H1 (cell line): ENCODE measurements at regions not wholly inside any gene's neighbourhood (a gene's known extent, or its start where the extent isn't known, plus 50 kb on each side); places are given as distances from the start of the nearest gene placed in this dataset.
A peak's percentile ranks its signal among the peaks of the same experiment; 100 is the strongest.

Experiments used
- CTCF ChIA-PET: fragments of 300-600 bp; sonication (Branson Sonifier 250); formaldehyde crosslinking; loops from one replicate; lab custom pipeline; 2021; ENCODE audit not compliant: partially characterized antibody; lab: Charles Lee
- POLR2A ChIA-PET: fragments of 300-600 bp; sonication (Branson Sonifier 250); formaldehyde crosslinking; loops from one replicate; lab custom pipeline; 2021; ENCODE audit warnings: inconsistent platforms; ENCODE audit not compliant: partially characterized antibody; lab: Charles Lee
- DNase-seq, 2 experiments: peaks; one replicate each; pipeline versions ENCODE4 v3.0.0 to v3.0.0-alpha.2; 2010 to 2022; ENCODE audit warnings: low spot score in 2 of 2, low read depth in 1 of 2, mixed read lengths in 1 of 2
- FAIRE-seq: peaks from 2 replicates; lab custom pipeline; 2011; peaks lifted over from hg19 to GRCh38; lab: Jason Lieb, UNC
- H2AFZ ChIP-seq: 2 replicates; pipeline ENCODE4 v1.8.1; 2012; ENCODE audit warnings: low read length, inconsistent platforms
- H2AK5ac ChIP-seq: 2 replicates; pipeline ENCODE4 v1.6.1; 2013; ENCODE audit warnings: low read depth, low read length
- H2BK120ac ChIP-seq: replicated peaks from 2 replicates; pipeline ENCODE3; 2013; ENCODE audit warnings: low read depth, low read length, inconsistent platforms
- H2BK12ac ChIP-seq: 2 replicates; pipeline ENCODE4 v1.6.1; 2013; ENCODE audit warnings: low read depth, low read length
- H2BK15ac ChIP-seq: 2 replicates; pipeline ENCODE4 v1.6.1; 2013; ENCODE audit warnings: low read length
- H2BK20ac ChIP-seq: 2 replicates; pipeline ENCODE4 v1.6.1; 2013; ENCODE audit warnings: low read length
- H2BK5ac ChIP-seq: 2 replicates; pipeline ENCODE4 v1.6.1; 2013; ENCODE audit warnings: low read depth, low read length
- H3K14ac ChIP-seq: 2 replicates; pipeline ENCODE4 v1.6.1; 2013; ENCODE audit warnings: inconsistent platforms; ENCODE audit not compliant: insufficient read length
- H3K18ac ChIP-seq: 2 replicates; pipeline ENCODE4 v1.6.1; 2013; ENCODE audit warnings: low read length; ENCODE audit errors: extremely low read depth
- H3K23ac ChIP-seq: 2 replicates; pipeline ENCODE4 v1.6.1; 2013; ENCODE audit warnings: inconsistent platforms; ENCODE audit not compliant: insufficient read length
- H3K23me2 ChIP-seq: 2 replicates; pipeline ENCODE4 v1.6.1; 2013; ENCODE audit warnings: low read depth, low read length
- H3K27ac ChIP-seq: 2 replicates; pipeline ENCODE4 v1.6.1; 2011; ENCODE audit warnings: low read depth, low read length, inconsistent platforms
- H3K27me3 ChIP-seq, 4 experiments: replicated peaks in 1 of 4; 1 replicate in 1 of 4; 2 replicates in 3 of 4; pipeline versions ENCODE4 v1.6.1 to v1.8.1; 2011 to 2013; ENCODE audit warnings: low read length in 3 of 4, mild to moderate bottlenecking in 3 of 4, inconsistent platforms in 2 of 4, mixed read lengths in 2 of 4, moderate library complexity in 1 of 4; ENCODE audit not compliant: control insufficient read depth in 3 of 4, insufficient read depth in 3 of 4; ENCODE audit errors: extremely low read depth in 1 of 4
- H3K36me3 ChIP-seq, 4 experiments: 2 replicates each; pipeline versions ENCODE4 v1.6.1 to v1.8.1; 2011 to 2013; ENCODE audit warnings: mild to moderate bottlenecking in 4 of 4, low read length in 3 of 4, moderate library complexity in 2 of 4, control low read depth in 1 of 4, inconsistent platforms in 1 of 4; ENCODE audit not compliant: insufficient read depth in 4 of 4, control insufficient read depth in 2 of 4
- H3K4ac ChIP-seq: replicated peaks from 2 replicates; pipeline ENCODE3; 2013; ENCODE audit warnings: low read length, low read depth, mixed read lengths, inconsistent platforms; ENCODE audit not compliant: insufficient read length
- H3K4me1 ChIP-seq, 4 experiments: replicated peaks in 1 of 4; 1 replicate in 1 of 4; 2 replicates in 3 of 4; pipeline versions ENCODE4 v1.6.1 to v1.8.1; 2011 to 2013; ENCODE audit warnings: low read length in 3 of 4, inconsistent platforms in 2 of 4, mixed read lengths in 1 of 4; ENCODE audit not compliant: insufficient read depth in 4 of 4, control insufficient read depth in 3 of 4
- H3K4me2 ChIP-seq, 2 experiments: 2 replicates each; pipeline versions ENCODE4 v1.6.1 to v1.8.1; 2011 to 2013; ENCODE audit warnings: low read depth in 2 of 2, low read length in 2 of 2, control low read depth in 1 of 2, inconsistent platforms in 1 of 2, mild to moderate bottlenecking in 1 of 2; ENCODE audit not compliant: insufficient read depth in 1 of 2
- H3K4me3 ChIP-seq, 4 experiments: fragments of 200-600, 300-600 bp in 1 of 4; sonication (generic), shearing (Covaris generic), sonication (Bioruptor Twin) in 1 of 4; 2 replicates each; pipeline versions ENCODE4 v1.5.1 to v1.8.1; 2011 to 2016; ENCODE audit warnings: low read length in 4 of 4, low read depth in 3 of 4, control low read depth in 2 of 4, inconsistent platforms in 2 of 4, mild to moderate bottlenecking in 2 of 4, mixed read lengths in 1 of 4, moderate library complexity in 1 of 4; ENCODE audit not compliant: insufficient read depth in 2 of 4; ENCODE audit errors: extremely low read depth in 1 of 4
- H3K56ac ChIP-seq: replicated peaks from 2 replicates; pipeline ENCODE3; 2013; ENCODE audit warnings: low read depth, mild to moderate bottlenecking, mixed read lengths, low read length, inconsistent platforms; ENCODE audit not compliant: insufficient read length
- H3K79me1 ChIP-seq: 2 replicates; pipeline ENCODE4 v1.6.1; 2013; ENCODE audit warnings: low read depth, low read length, control low read depth
- H3K79me2 ChIP-seq, 2 experiments: 2 replicates each; pipeline versions ENCODE4 v1.6.1 to v1.8.1; 2012 to 2013; ENCODE audit warnings: low read length in 2 of 2, mild to moderate bottlenecking in 2 of 2, inconsistent platforms in 1 of 2; ENCODE audit not compliant: insufficient read depth in 2 of 2, control insufficient read depth in 1 of 2
- H3K9ac ChIP-seq, 4 experiments: replicated peaks in 1 of 4; 1 replicate in 1 of 4; 2 replicates in 3 of 4; pipeline versions ENCODE4 v1.6.1 to v1.8.1; 2011 to 2013; ENCODE audit warnings: low read depth in 3 of 4, low read length in 3 of 4, control low read depth in 2 of 4, mild to moderate bottlenecking in 2 of 4, moderate library complexity in 2 of 4, inconsistent platforms in 1 of 4; ENCODE audit errors: extremely low read depth in 1 of 4
- H3K9me3 ChIP-seq, 2 experiments: 2 replicates each; pipeline versions ENCODE4 v1.6.1 to v1.8.1; 2012 to 2013; ENCODE audit warnings: mild to moderate bottlenecking in 2 of 2, moderate library complexity in 2 of 2, control low read depth in 1 of 2, inconsistent platforms in 1 of 2, low read depth in 1 of 2, low read length in 1 of 2, mixed read lengths in 1 of 2; ENCODE audit not compliant: insufficient read depth in 2 of 2
- H4K20me1 ChIP-seq, 2 experiments: replicated peaks in 1 of 2; 2 replicates each; pipeline versions ENCODE3 to v1.8.1; 2011 to 2013; ENCODE audit warnings: inconsistent platforms in 2 of 2, low read length in 2 of 2, mild to moderate bottlenecking in 1 of 2; ENCODE audit not compliant: insufficient read depth in 2 of 2, control insufficient read depth in 1 of 2
- H4K5ac ChIP-seq: 2 replicates; pipeline ENCODE4 v1.6.1; 2013; ENCODE audit warnings: low read length, low read depth, mixed read lengths, inconsistent platforms; ENCODE audit not compliant: insufficient read length
- H4K8ac ChIP-seq: 2 replicates; pipeline ENCODE4 v1.8.0; 2013; ENCODE audit warnings: mild to moderate bottlenecking, moderate library complexity, low read length, inconsistent platforms; ENCODE audit not compliant: insufficient read depth; ENCODE audit errors: extremely low read depth
- H4K91ac ChIP-seq: replicated peaks from 2 replicates; pipeline ENCODE3; 2013; ENCODE audit warnings: low read length, mixed read lengths, inconsistent platforms; ENCODE audit not compliant: insufficient read length
- BRCA1 ChIP-seq: IDR thresholded peaks from 2 replicates; pipeline ENCODE4 v1.6.1; 2012; ENCODE audit warnings: low read depth, low read length, improper control_type of control experiment
- CBX5 ChIP-seq: fragments of 300-800, 300-1000 bp; sonication (generic); IDR thresholded peaks from 2 replicates; pipeline ENCODE4 v1.7.1; 2016; ENCODE audit warnings: antibody characterized with exemption, low read length, low read depth
- EP300 ChIP-seq, 2 experiments: IDR thresholded peaks; 1 replicate in 1 of 2; 2 replicates in 1 of 2; pipeline ENCODE4 v1.6.1; 2011 to 2012; ENCODE audit warnings: low read depth in 2 of 2, low read length in 2 of 2, mild to moderate bottlenecking in 2 of 2, borderline replicate concordance in 1 of 2, inconsistent platforms in 1 of 2, moderate library complexity in 1 of 2
- HDAC2 ChIP-seq, 2 experiments: fragments of 300-600 bp in 1 of 2; sonication (generic) in 1 of 2; IDR thresholded peaks; 2 replicates each; pipeline ENCODE4 v1.6.1; 2011 to 2012; ENCODE audit warnings: low read depth in 2 of 2, low read length in 2 of 2, mild to moderate bottlenecking in 2 of 2, moderate library complexity in 2 of 2, borderline replicate concordance in 1 of 2, inconsistent platforms in 1 of 2
- KDM1A ChIP-seq: fragments of 200-600, 300-600 bp; sonication (generic); IDR thresholded peaks from 2 replicates; pipeline ENCODE4 v1.7.1; 2016; ENCODE audit warnings: mild to moderate bottlenecking, low read length, borderline replicate concordance
- KDM5A ChIP-seq: fragments of 200-600 bp; IDR thresholded peaks from 2 replicates; pipeline ENCODE4 v1.7.1; 2012; ENCODE audit warnings: mild to moderate bottlenecking, low read length, inconsistent platforms, mixed read lengths
- NANOG ChIP-seq: IDR thresholded peaks from 2 replicates; pipeline ENCODE4 v1.6.1; 2011; ENCODE audit warnings: low read length, low read depth, mild to moderate bottlenecking, inconsistent platforms; ENCODE audit not compliant: insufficient read depth, poor library complexity, severe bottlenecking
- PHF8 ChIP-seq: fragments of 200-600 bp; sonication (generic); conservative IDR thresholded peaks from 2 replicates; pipeline ENCODE4 v1.7.1; 2012; ENCODE audit warnings: low read depth, mild to moderate bottlenecking, inconsistent platforms, low read length, moderate library complexity
- RAD21 ChIP-seq, 2 experiments: IDR thresholded peaks in 1 of 2; conservative IDR thresholded peaks in 1 of 2; 2 replicates each; pipeline ENCODE4 v1.6.1; 2011; ENCODE audit warnings: low read depth in 2 of 2, low read length in 2 of 2, improper control_type of control experiment in 1 of 2, inconsistent platforms in 1 of 2, mild to moderate bottlenecking in 1 of 2, moderate library complexity in 1 of 2
- RFX5 ChIP-seq: IDR thresholded peaks from 2 replicates; pipeline ENCODE4 v1.6.1; 2011; ENCODE audit warnings: low read depth, low read length, improper control_type of control experiment, borderline replicate concordance
- SIN3A ChIP-seq, 2 experiments: IDR thresholded peaks in 1 of 2; conservative IDR thresholded peaks in 1 of 2; 2 replicates each; pipeline ENCODE4 v1.6.1; 2011 to 2012; ENCODE audit warnings: low read length in 2 of 2, improper control_type of control experiment in 1 of 2, low read depth in 1 of 2, mild to moderate bottlenecking in 1 of 2
- YY1 ChIP-seq: IDR thresholded peaks from 2 replicates; pipeline ENCODE4 v1.6.1; 2011; ENCODE audit warnings: low read depth, mild to moderate bottlenecking, low read length
- ZNF274 ChIP-seq: IDR thresholded peaks from 2 replicates; pipeline ENCODE4 v1.7.0; 2012; ENCODE audit warnings: low read length, borderline replicate concordance; ENCODE audit errors: extremely low read depth
- whole genome bisulfite sequencing, 2 experiments: shearing (Covaris generic) in 1 of 2; methylation state at CpG; one replicate each; pipeline versions ENCODE4 v1.1.6 to v1.1.7; 2013 to 2015; ENCODE audit warnings: low lambda C conversion rate in 2 of 2, mixed read lengths in 2 of 2, inconsistent platforms in 1 of 2, low coverage in 1 of 2, missing lambda C conversion rate in 1 of 2; ENCODE audit not compliant: insufficient replicate concordance in 2 of 2, insufficient coverage in 1 of 2, insufficient read length in 1 of 2; ENCODE audit errors: extremely low coverage in 1 of 2, missing lambda C conversion rate in 1 of 2; 5-methylcytosine and 5-hydroxymethylcytosine counted together

DNA sequence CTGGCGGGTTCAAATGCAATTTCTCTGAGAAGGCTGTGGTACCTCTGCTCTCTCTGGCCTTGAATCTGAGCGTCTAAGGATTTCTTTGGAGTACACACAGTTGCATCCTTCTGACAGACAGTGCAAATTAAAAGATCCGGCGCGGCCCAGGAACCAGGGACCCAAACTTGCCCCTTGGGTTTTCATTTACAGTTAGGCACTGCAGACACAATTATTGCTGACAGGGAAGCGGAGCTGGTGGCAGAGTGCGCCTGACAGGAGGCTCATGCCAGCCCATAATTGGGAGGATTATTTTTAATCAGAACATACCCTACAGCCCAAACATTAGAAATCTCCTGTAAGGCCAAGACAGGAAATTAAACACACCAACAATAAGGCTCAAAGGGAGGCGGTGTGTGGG is 1023.4 kb upstream of the RBFOX1 start:
- Histone ChIP-seq H4K91ac (no peak overlapping the region), H3K36me3 (no peaks in the 10 kb centered on the region), H3K4me1 (peaks cover 2 to 16% (median 9%) of the 10 kb centered on the region in 4 experiments; a peak in 5 of 7 replicates), H2AFZ (no peak overlapping the region), H3K14ac (no peak overlapping the region), H3K9ac (no peak overlapping the region), H3K4me3 (no peak overlapping the region), H4K20me1 (no peaks in the 10 kb centered on the region), H3K18ac (0 out of 2 replicates have a peak overlapping the region, but pooled peaks have one; percentile 7), H2BK5ac (no peak overlapping the region), H2BK15ac (no peak overlapping the region), H3K79me2 (no peaks in the 10 kb centered on the region), H2BK20ac (no peak overlapping the region), H3K56ac (no peak overlapping the region), H3K4ac (no peak overlapping the region), H4K5ac (no peak overlapping the region), H3K79me1 (no peaks in the 10 kb centered on the region), H2BK120ac (no peak overlapping the region), H3K9me3 (no peaks in the 10 kb centered on the region), H4K8ac (no peak overlapping the region), H3K4me2 (no peak overlapping the region), H3K23ac (no peak overlapping the region), H3K27ac (no peak overlapping the region), H3K23me2 (no peaks in the 10 kb centered on the region; the same call in 1 of the 2 replicates), H2AK5ac (no peak overlapping the region), H3K27me3 (no peaks in the 10 kb centered on the region), H2BK12ac (no peak overlapping the region)
- no peak for FAIRE-seq
- ChIA-PET CTCF (interaction anchor here (0.6 kb wide), 1 partner anchor 992 kb away, joined by 4 read pairs; no protein-coding TSS in a partner anchor), POLR2A (interaction anchor here (0.7 kb wide), 1 partner anchor 9 kb away, joined by 3 read pairs; no protein-coding TSS in a partner anchor)
- 92% methylated on average over 8 of the region's 8 CpGs; no CpG with 5 or more reads in 1 of the 2 experiments for WGBS, 2 experiments
- no peak for DNase-seq
- TF ChIP-seq RFX5 (no peak), ZNF274 (no peak), KDM1A (no peak), BRCA1 (no peak), SIN3A (conservative IDR thresholded peaks at IDR 0.05 in 1 of 2, IDR thresholded peaks at IDR 0.05 in 1 of 2; ENCODE audit: low read depth in 1 of 2, low read length in 2 of 2) (no peak), HDAC2 (IDR thresholded peaks at IDR 0.05; ENCODE audit: borderline replicate concordance in 1 of 2, low read depth in 2 of 2, low read length in 2 of 2) (no peak), CBX5 (no peak), EP300 (IDR thresholded peaks at IDR 0.05; ENCODE audit: borderline replicate concordance in 1 of 2, low read depth in 2 of 2, low read length in 2 of 2) (no peak), RAD21 (IDR thresholded peaks at IDR 0.05 in 1 of 2, conservative IDR thresholded peaks at IDR 0.05 in 1 of 2; ENCODE audit: low read depth in 2 of 2, low read length in 2 of 2) (no peak), KDM5A (no peak), PHF8 (no peak), YY1 (no peak), NANOG (no peak)
